ENCODE measurements at regions not wholly inside any gene's neighbourhood (a gene's known extent, or its start where the extent isn't known, plus 50 kb on each side); places are given as distances from the start of the nearest gene placed in this dataset.
"Not testable (repeated sequence)": the region's sequence is repeated elsewhere in the genome, so short reads cannot be mapped to it uniquely, and the experiment has no call there.

GRCh38 chr1:90864681-90865080 is 147.6 kb upstream of the BARHL2 start:
- Histone ChIP-seq H3K27ac (no peak overlapping the region), H3K4me1 (replicated peaks in 1 of 2) (no peaks in the 10 kb centered on the region), H3K4me3 (no peak overlapping the region)
- in situ Hi-C loops (cut with MboI; ENCODE audit: low pct_unique_long_range_greater_than_20kb in 2 of 9, low sequenced_read_pairs in 9 of 9, unreplicated experiment in 9 of 9): no loop called here
- no peak for ATAC-seq (replicated peaks in 6 of 8)
- WGBS, 10 experiments: 35 to 100% (median 89%) methylated on average over 1 to 3 of the region's 3 CpGs

DNA sequence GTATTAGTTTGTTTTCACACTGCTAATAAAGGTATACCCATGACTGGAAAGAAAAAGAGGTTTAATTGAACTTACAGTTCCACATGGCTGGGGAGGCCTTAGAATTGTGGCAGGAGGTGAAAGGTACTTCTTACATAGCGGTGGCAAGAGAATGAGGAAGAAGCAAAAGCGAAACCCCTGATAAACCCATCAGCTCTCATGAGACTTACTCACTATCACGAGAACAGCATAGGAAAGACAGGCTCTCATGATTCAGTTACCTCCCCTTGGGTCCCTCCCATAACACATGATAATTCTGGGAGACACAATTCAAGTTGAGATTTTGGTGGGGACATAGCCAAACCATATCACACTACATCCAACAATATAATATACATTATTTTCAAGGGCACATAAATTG is 145.7 kb upstream of the BARHL2 start:
- WGBS, 10 experiments: 34 to 100% (median 63%) methylated on average over 2 to 3 of the region's 3 CpGs; no CpG with 5 or more reads in 1 of the 10 experiments
- H3K27ac ChIP-seq: no peak overlapping the region
- ATAC-seq (replicated peaks in 6 of 8): no peak
- in situ Hi-C loops (cut with MboI; ENCODE audit: low pct_unique_long_range_greater_than_20kb in 2 of 9, low sequenced_read_pairs in 9 of 9, unreplicated experiment in 9 of 9): no loop called here
- H3K4me3 ChIP-seq: no peak overlapping the region
- peaks cover 2% of the 10 kb centered on the region in 2 donors for H3K4me1 ChIP-seq (replicated peaks in 1 of 2)

- WGBS, 10 experiments: 62 to 100% (median 89%) methylated on average over 1 to 3 of the region's 3 CpGs; no CpG with 5 or more reads in 4 of the 10 experiments
- H3K27ac ChIP-seq; ATAC-seq (replicated peaks in 6 of 8); in situ Hi-C loops (cut with MboI; ENCODE audit: low pct_unique_long_range_greater_than_20kb in 2 of 9, low sequenced_read_pairs in 9 of 9, unreplicated experiment in 9 of 9); H3K4me3 ChIP-seq: not testable (repeated sequence)
- peaks cover 12 to 16% of the 10 kb centered on the region in 2 donors for H3K4me1 ChIP-seq (replicated peaks in 1 of 2)
Observed at GRCh38 chr1:90861421-90861820, 144.3 kb upstream of the BARHL2 start.

- peak in 3 of 8 experiments; percentile 34 to 47 (median 44) for ATAC-seq (replicated peaks in 6 of 8)
- no peak overlapping the region for H3K4me3 ChIP-seq
- H3K4me1 ChIP-seq (replicated peaks in 1 of 2): peaks cover 25 to 34% of the 10 kb centered on the region in 2 donors
- peak overlapping the region; percentile 21 to 38 for H3K27ac ChIP-seq
- 8 to 100% (median 51%) methylated on average over 1 to 7 of the region's 7 CpGs; no CpG with 5 or more reads in 2 of the 10 experiments for WGBS, 10 experiments
- in situ Hi-C loops (cut with MboI; ENCODE audit: low pct_unique_long_range_greater_than_20kb in 2 of 9, low sequenced_read_pairs in 9 of 9, unreplicated experiment in 9 of 9): no loop called here
Observed at GRCh38 chr1:90856463-90857007, 139.4 kb upstream of the BARHL2 start.

GRCh38 chr1:90854397-90854924 is 137.4 kb upstream of the BARHL2 start:
- ATAC-seq (replicated peaks in 6 of 8): no peak
- no peak overlapping the region for H3K27ac ChIP-seq
- in situ Hi-C loops (cut with MboI; ENCODE audit: low pct_unique_long_range_greater_than_20kb in 2 of 9, low sequenced_read_pairs in 9 of 9, unreplicated experiment in 9 of 9): no loop called here
- H3K4me3 ChIP-seq: no peak overlapping the region
- peaks cover 25 to 34% of the 10 kb centered on the region in 2 donors for H3K4me1 ChIP-seq (replicated peaks in 1 of 2)
- WGBS, 10 experiments: 20 to 100% (median 82%) methylated on average over 1 to 4 of the region's 4 CpGs

DNA sequence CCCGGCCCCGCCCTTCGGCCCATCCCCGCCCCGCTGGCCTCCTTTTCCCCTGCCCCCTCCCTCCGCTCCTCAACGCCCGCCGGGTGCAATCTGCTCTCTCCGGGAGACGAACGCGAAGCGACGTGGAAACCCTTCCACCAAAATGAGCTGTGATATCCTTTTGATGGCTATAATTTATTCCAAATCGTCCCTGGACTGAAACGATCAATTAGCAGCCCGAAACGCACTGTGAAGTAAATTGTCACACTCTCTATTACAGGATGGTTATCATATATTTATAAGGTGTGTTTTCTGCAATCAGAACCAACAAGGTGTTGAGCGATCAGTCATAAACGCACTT is 134.6 kb upstream of the BARHL2 start:
- 0 to 5% (median 2%) methylated on average over 1 to 6 of the region's 21 CpGs; no CpG with 5 or more reads in 6 of the 10 experiments for WGBS, 10 experiments
- ATAC-seq (replicated peaks in 6 of 8): no peak
- H3K4me1 ChIP-seq (replicated peaks in 1 of 2): peaks cover 14 to 21% of the 10 kb centered on the region in 2 donors
- H3K4me3 ChIP-seq: peak overlapping the region; percentile 60 to 90 (median 64)
- no peak overlapping the region for H3K27ac ChIP-seq
- in situ Hi-C loops (cut with MboI; ENCODE audit: low pct_unique_long_range_greater_than_20kb in 2 of 9, low sequenced_read_pairs in 9 of 9, unreplicated experiment in 9 of 9): no loop called here

- 0 to 20% (median 0%) methylated on average over 1 to 24 of the region's 79 CpGs; no CpG with 5 or more reads in 2 of the 10 experiments for WGBS, 10 experiments
- Histone ChIP-seq H3K4me3 (peak overlapping the region; percentile 60 to 90 (median 64)), H3K4me1 (replicated peaks in 1 of 2) (peaks cover 11 to 15% of the 10 kb centered on the region in 2 donors), H3K27ac (peak overlapping the region; percentile 4 to 53)
- in situ Hi-C loops (cut with MboI; ENCODE audit: low pct_unique_long_range_greater_than_20kb in 2 of 9, low sequenced_read_pairs in 9 of 9, unreplicated experiment in 9 of 9): no loop called here
- peak; percentile 94 to 98 (median 95) for ATAC-seq (replicated peaks in 6 of 8)
Observed at GRCh38 chr1:90850898-90851710, 134.0 kb upstream of the BARHL2 start.

GRCh38 chr1:90850181-90850897 is 133.2 kb upstream of the BARHL2 start:
- 0 to 32% (median 9%) methylated on average over 1 to 18 of the region's 19 CpGs; no CpG with 5 or more reads in 1 of the 10 experiments for WGBS, 10 experiments
- H3K4me1 ChIP-seq (replicated peaks in 1 of 2): peaks cover 11% of the 10 kb centered on the region in 2 donors
- H3K4me3 ChIP-seq: peak overlapping the region; percentile 60 to 90 (median 64)
- in situ Hi-C loops (cut with MboI; ENCODE audit: low pct_unique_long_range_greater_than_20kb in 2 of 9, low sequenced_read_pairs in 9 of 9, unreplicated experiment in 9 of 9): no loop called here
- peak in 7 of 8 experiments; percentile 7 to 25 (median 17) for ATAC-seq (replicated peaks in 6 of 8)
- H3K27ac ChIP-seq: peak overlapping the region in 1 of 2 donors; percentile 29

GRCh38 chr1:90841473-90841872 is 124.4 kb upstream of the BARHL2 start:
- Histone ChIP-seq H3K27ac (no peak overlapping the region), H3K4me3 (no peak overlapping the region), H3K4me1 (replicated peaks in 1 of 2) (peaks cover 15 to 20% of the 10 kb centered on the region in 2 donors)
- in situ Hi-C loops (cut with MboI; ENCODE audit: low pct_unique_long_range_greater_than_20kb in 2 of 9, low sequenced_read_pairs in 9 of 9, unreplicated experiment in 9 of 9): no loop called here
- ATAC-seq (replicated peaks in 6 of 8): peak in 5 of 8 experiments; percentile 56 to 85 (median 69)
- 12 to 66% (median 38%) methylated on average over 5 to 21 of the region's 21 CpGs; no CpG with 5 or more reads in 3 of the 10 experiments for WGBS, 10 experiments

DNA sequence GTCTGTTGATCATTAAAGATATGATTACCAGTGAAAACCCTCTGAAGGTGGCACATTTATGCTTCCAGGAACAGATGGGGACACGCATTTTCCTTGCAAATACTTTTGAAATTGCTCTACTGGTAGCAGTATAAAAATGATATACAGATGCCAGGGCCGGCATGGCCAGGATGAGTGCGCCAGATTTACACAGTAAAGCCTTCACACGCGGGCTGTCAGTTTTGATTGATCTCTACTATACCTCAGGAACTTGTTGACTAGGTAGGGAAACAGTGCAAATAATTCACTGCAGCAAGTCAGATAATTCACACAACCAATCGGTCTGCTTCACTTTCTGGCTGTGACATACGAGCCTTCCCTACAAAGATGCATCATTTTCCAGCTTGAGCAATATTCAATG is 123.2 kb upstream of the BARHL2 start:
- peak in 3 of 8 experiments; percentile 32 to 49 (median 45) for ATAC-seq (replicated peaks in 6 of 8)
- 18 to 73% (median 46%) methylated on average over 2 to 7 of the region's 7 CpGs for WGBS, 10 experiments
- in situ Hi-C loops (cut with MboI; ENCODE audit: low pct_unique_long_range_greater_than_20kb in 2 of 9, low sequenced_read_pairs in 9 of 9, unreplicated experiment in 9 of 9): no loop called here
- no peak overlapping the region for H3K4me3 ChIP-seq
- H3K4me1 ChIP-seq (replicated peaks in 1 of 2): peaks cover 26 to 29% of the 10 kb centered on the region in 2 donors
- H3K27ac ChIP-seq: no peak overlapping the region

- Histone ChIP-seq H3K4me1 (replicated peaks in 1 of 2) (peaks cover 33 to 40% of the 10 kb centered on the region in 2 donors), H3K4me3 (no peak overlapping the region), H3K27ac (no peak overlapping the region)
- ATAC-seq (replicated peaks in 6 of 8): no peak
- WGBS, 10 experiments: 0 to 86% (median 66%) methylated on average over 1 to 5 of the region's 5 CpGs; no CpG with 5 or more reads in 2 of the 10 experiments
- in situ Hi-C loops (cut with MboI; ENCODE audit: low pct_unique_long_range_greater_than_20kb in 2 of 9, low sequenced_read_pairs in 9 of 9, unreplicated experiment in 9 of 9): no loop called here
Observed at GRCh38 chr1:90839323-90839722, 122.2 kb upstream of the BARHL2 start.

DNA sequence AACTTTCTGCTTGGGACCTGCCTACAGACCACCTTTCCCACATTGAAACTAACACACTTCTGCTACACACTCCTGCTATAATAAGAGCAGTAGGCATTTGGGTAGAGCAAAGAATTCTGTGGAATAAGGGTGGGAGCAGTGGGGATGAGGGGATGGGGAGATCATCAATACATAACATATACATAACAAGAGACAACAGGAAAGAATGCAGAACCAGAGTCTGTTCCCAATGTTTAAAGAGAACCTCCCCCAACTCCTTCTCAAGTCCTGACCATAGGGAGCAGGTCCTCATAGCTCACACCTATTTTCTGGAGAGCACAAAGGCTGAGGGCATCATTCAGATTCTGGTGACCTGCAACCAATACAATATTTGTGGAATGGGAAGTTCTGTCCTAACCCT is 121.6 kb upstream of the BARHL2 start:
- in situ Hi-C loops (cut with MboI; ENCODE audit: low pct_unique_long_range_greater_than_20kb in 2 of 9, low sequenced_read_pairs in 9 of 9, unreplicated experiment in 9 of 9): no loop called here
- Histone ChIP-seq H3K4me3 (no peak overlapping the region), H3K4me1 (replicated peaks in 1 of 2) (peaks cover 39 to 46% of the 10 kb centered on the region in 2 donors), H3K27ac (no peak overlapping the region)
- ATAC-seq (replicated peaks in 6 of 8): no peak

DNA sequence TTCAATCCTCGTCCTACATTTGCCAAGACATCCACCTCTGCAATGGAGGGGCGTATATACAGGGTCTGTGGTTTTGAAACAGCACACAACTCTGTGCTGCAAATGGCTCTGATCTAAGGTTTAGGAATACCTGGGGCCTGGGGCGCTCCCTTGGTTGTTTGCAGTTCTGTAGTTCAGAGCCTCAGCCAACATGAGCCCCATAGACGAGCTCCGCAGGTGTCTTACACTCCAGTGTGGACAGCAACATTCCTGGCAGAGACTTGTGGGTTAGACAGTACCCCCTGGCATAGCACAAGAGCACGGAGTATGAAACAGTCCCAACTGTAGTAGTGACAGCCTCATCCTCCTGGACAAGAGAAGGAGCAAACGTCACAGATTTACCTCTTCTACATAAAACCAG is 120.3 kb upstream of the BARHL2 start:
- in situ Hi-C loops (cut with MboI; ENCODE audit: low pct_unique_long_range_greater_than_20kb in 2 of 9, low sequenced_read_pairs in 9 of 9, unreplicated experiment in 9 of 9): no loop called here
- no peak overlapping the region for H3K27ac ChIP-seq
- H3K4me3 ChIP-seq: no peak overlapping the region
- 40 to 88% (median 75%) methylated on average over 1 to 7 of the region's 7 CpGs; no CpG with 5 or more reads in 1 of the 10 experiments for WGBS, 10 experiments
- peaks cover 46 to 51% of the 10 kb centered on the region in 2 donors for H3K4me1 ChIP-seq (replicated peaks in 1 of 2)
- no peak for ATAC-seq (replicated peaks in 6 of 8)

All from motor neuron (in vitro differentiated cells).